ENCODE measurements at regions not wholly inside any gene's neighbourhood (a gene's known extent, or its start where the extent isn't known, plus 50 kb on each side); places are given as distances from the start of the nearest gene placed in this dataset.
"Not testable (repeated sequence)": the region's sequence is repeated elsewhere in the genome, so short reads cannot be mapped to it uniquely, and the experiment has no call there.

- H3K27me3 ChIP-seq (ENCODE audit: low read depth); H3K9me3 ChIP-seq; H3K4me3 ChIP-seq; H3K36me3 ChIP-seq (replicated peaks); H3K4me1 ChIP-seq; DNase-seq (ENCODE audit: low spot score in 2 of 2); in situ Hi-C loops (cut with MboI; ENCODE audit: low sequenced_read_pairs): not testable (repeated sequence)
These were observed 102.9 kb downstream of the TMEM121 start for GRCh38 chr14:105629091-105629885.

GRCh38 chr14:105629886-105630215 is 103.5 kb downstream of the TMEM121 start:
- Histone ChIP-seq H3K4me1 (no peaks in the 10 kb centered on the region), H3K27me3 (ENCODE audit: low read depth) (no peaks in the 10 kb centered on the region), H3K36me3 (replicated peaks) (no peaks in the 10 kb centered on the region), H3K9me3 (no peaks in the 10 kb centered on the region), H3K4me3 (no peak overlapping the region)
- in situ Hi-C loops (cut with MboI; ENCODE audit: low sequenced_read_pairs): no loop called here
- no peak for DNase-seq (ENCODE audit: low spot score in 2 of 2)

- H3K4me1 ChIP-seq; DNase-seq (ENCODE audit: low spot score in 2 of 2); H3K4me3 ChIP-seq; H3K36me3 ChIP-seq (replicated peaks); H3K27me3 ChIP-seq (ENCODE audit: low read depth); H3K9me3 ChIP-seq; in situ Hi-C loops (cut with MboI; ENCODE audit: low sequenced_read_pairs): not testable (repeated sequence)
These were observed 104.0 kb downstream of the TMEM121 start for GRCh38 chr14:105630293-105630934.

- in situ Hi-C loops (cut with MboI; ENCODE audit: low sequenced_read_pairs); H3K9me3 ChIP-seq; H3K4me1 ChIP-seq: not testable (repeated sequence)
These were observed 104.8 kb downstream of the TMEM121 start for GRCh38 chr14:105630935-105631779.

GRCh38 chr14:105632010-105632409 is 105.6 kb downstream of the TMEM121 start:
- no peaks in the 10 kb centered on the region for H3K27me3 ChIP-seq (ENCODE audit: low read depth)
- DNase-seq (ENCODE audit: low spot score in 2 of 2): no peak
- H3K4me1 ChIP-seq: no peaks in the 10 kb centered on the region
- in situ Hi-C loops (cut with MboI; ENCODE audit: low sequenced_read_pairs): no loop called here
- H3K9me3 ChIP-seq: no peaks in the 10 kb centered on the region
- H3K36me3 ChIP-seq (replicated peaks): no peaks in the 10 kb centered on the region
- H3K4me3 ChIP-seq: no peak overlapping the region

More at GRCh38 chr14:105630935-105631779, 104.8 kb downstream of the TMEM121 start:
- not testable (repeated sequence) for H3K36me3 ChIP-seq (replicated peaks); H3K27me3 ChIP-seq (ENCODE audit: low read depth); H3K4me3 ChIP-seq; DNase-seq (ENCODE audit: low spot score in 2 of 2)

- H3K4me3 ChIP-seq; H3K9me3 ChIP-seq; H3K36me3 ChIP-seq (replicated peaks); DNase-seq (ENCODE audit: low spot score in 2 of 2); in situ Hi-C loops (cut with MboI; ENCODE audit: low sequenced_read_pairs); H3K4me1 ChIP-seq; H3K27me3 ChIP-seq (ENCODE audit: low read depth): not testable (repeated sequence)
These were observed 107.2 kb downstream of the TMEM121 start for GRCh38 chr14:105633596-105633995.

- no peaks in the 10 kb centered on the region for H3K4me1 ChIP-seq
- in situ Hi-C loops (cut with MboI; ENCODE audit: low sequenced_read_pairs): no loop called here
- no peak overlapping the region for H3K4me3 ChIP-seq
- no peaks in the 10 kb centered on the region for H3K9me3 ChIP-seq
- no peak for DNase-seq (ENCODE audit: low spot score in 2 of 2)
- no peaks in the 10 kb centered on the region for H3K27me3 ChIP-seq (ENCODE audit: low read depth)
- H3K36me3 ChIP-seq (replicated peaks): no peaks in the 10 kb centered on the region
These were observed 109.2 kb downstream of the TMEM121 start for GRCh38 chr14:105635560-105635959.

- H3K4me3 ChIP-seq; in situ Hi-C loops (cut with MboI; ENCODE audit: low sequenced_read_pairs); H3K4me1 ChIP-seq; H3K27me3 ChIP-seq (ENCODE audit: low read depth); H3K36me3 ChIP-seq (replicated peaks); H3K9me3 ChIP-seq; DNase-seq (ENCODE audit: low spot score in 2 of 2): not testable (repeated sequence)
These were observed 109.6 kb downstream of the TMEM121 start for GRCh38 chr14:105636021-105636420.

GRCh38 chr14:105636935-105637334 is 110.6 kb downstream of the TMEM121 start:
- H3K27me3 ChIP-seq (ENCODE audit: low read depth): no peaks in the 10 kb centered on the region
- H3K4me3 ChIP-seq: no peak overlapping the region
- H3K9me3 ChIP-seq: no peaks in the 10 kb centered on the region
- H3K4me1 ChIP-seq: no peaks in the 10 kb centered on the region
- no peak for DNase-seq (ENCODE audit: low spot score in 2 of 2)
- H3K36me3 ChIP-seq (replicated peaks): no peaks in the 10 kb centered on the region
- in situ Hi-C loops (cut with MboI; ENCODE audit: low sequenced_read_pairs): no loop called here

GRCh38 chr14:105637345-105637744 is 111.0 kb downstream of the TMEM121 start:
- in situ Hi-C loops (cut with MboI; ENCODE audit: low sequenced_read_pairs); H3K4me3 ChIP-seq; H3K27me3 ChIP-seq (ENCODE audit: low read depth); H3K4me1 ChIP-seq; H3K36me3 ChIP-seq (replicated peaks); H3K9me3 ChIP-seq; DNase-seq (ENCODE audit: low spot score in 2 of 2): not testable (repeated sequence)

- DNase-seq (ENCODE audit: low spot score in 2 of 2); H3K9me3 ChIP-seq; H3K27me3 ChIP-seq (ENCODE audit: low read depth); H3K36me3 ChIP-seq (replicated peaks); H3K4me3 ChIP-seq; in situ Hi-C loops (cut with MboI; ENCODE audit: low sequenced_read_pairs); H3K4me1 ChIP-seq: not testable (repeated sequence)
These were observed 113.9 kb downstream of the TMEM121 start for GRCh38 chr14:105639969-105640931.

GRCh38 chr14:105641075-105641937 is 114.9 kb downstream of the TMEM121 start:
- H3K27me3 ChIP-seq (ENCODE audit: low read depth): no peaks in the 10 kb centered on the region
- no peaks in the 10 kb centered on the region for H3K4me1 ChIP-seq
- in situ Hi-C loops (cut with MboI; ENCODE audit: low sequenced_read_pairs): no loop called here
- no peaks in the 10 kb centered on the region for H3K36me3 ChIP-seq (replicated peaks)
- no peaks in the 10 kb centered on the region for H3K9me3 ChIP-seq
- no peak for DNase-seq (ENCODE audit: low spot score in 2 of 2)
- H3K4me3 ChIP-seq: no peak overlapping the region

Measured in HAP-1 (cell line).